Stimulated activated CD8-positive, alpha-beta memory T cell treated with anti-CD3 and anti-CD28 coated beads, Interleukin-7, amount 100 ng/mL, for 1 hour (primary cell): ENCODE measurements at regions not wholly inside any gene's neighbourhood (a gene's known extent, or its start where the extent isn't known, plus 50 kb on each side); places are given as distances from the start of the nearest gene placed in this dataset.

Experiments used
- DNase-seq, 2 donors: peaks; one replicate each; pipeline ENCODE4 v3.0.0-alpha.2; 2020; ENCODE audit warnings: low read depth in 2 of 2

DNA sequence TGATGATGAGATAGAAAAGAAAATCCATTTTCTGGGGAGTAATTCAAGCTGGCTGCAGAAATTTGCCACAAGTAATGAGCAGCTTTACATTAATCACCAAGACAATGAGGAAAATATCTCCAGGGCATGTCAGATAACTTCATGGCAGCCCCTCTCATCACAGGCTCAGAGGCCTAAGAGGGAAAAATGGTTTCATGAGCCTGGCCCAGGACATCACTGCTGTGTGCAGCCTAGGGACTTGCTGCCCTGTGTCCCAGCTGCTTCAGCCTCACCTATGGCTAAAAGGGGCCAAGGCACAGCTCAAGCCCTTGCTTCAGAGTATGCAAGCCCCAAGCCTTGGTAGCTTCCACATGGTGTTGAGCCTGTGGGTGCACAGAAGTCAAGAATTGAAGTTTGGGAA lies 161.7 kb downstream of the OPA1 start:
- DNase-seq = no peak

- no peak for DNase-seq
Observed at GRCh38 chr3:193756536-193756935, 163.5 kb downstream of the OPA1 start.

DNA sequence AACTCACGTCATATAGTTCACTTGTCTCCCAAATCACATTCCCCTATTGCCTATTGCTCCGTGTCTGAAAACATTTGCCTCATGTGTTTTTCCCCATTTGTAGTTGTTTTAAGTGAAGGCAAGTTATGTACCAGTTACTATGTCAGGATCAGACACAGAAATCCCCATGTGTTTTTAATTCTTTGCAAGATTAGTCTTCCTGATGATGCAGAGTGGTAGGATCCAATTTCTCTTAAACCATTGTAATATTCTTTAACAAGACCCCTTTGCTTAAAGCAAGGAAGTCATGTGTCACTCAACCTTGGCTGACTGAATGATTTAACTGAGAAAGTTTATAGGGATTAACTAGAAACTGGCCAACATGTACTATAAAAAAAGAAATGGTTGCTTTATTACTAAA lies 164.4 kb downstream of the OPA1 start:
- no peak for DNase-seq

DNA sequence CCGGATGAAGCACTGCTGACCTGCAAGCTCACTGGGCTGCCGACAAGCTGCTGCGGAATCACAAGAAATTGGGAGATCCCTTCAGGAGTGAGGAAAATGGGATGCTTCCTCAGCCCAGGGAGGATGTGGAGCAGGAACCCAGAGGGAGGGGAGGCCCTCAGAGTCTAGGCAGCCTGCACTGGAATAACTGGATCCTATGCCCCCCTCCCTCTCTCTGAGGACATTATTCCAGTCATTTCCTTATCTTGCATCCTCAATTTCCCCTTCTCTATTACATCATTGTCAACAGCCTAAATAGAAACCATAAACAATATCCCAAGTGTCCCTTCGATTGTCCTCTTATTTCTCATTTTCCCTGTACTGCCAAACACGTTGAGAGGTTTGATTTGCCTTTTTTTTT lies 169.0 kb downstream of the OPA1 start:
- DNase-seq = no peak

DNA sequence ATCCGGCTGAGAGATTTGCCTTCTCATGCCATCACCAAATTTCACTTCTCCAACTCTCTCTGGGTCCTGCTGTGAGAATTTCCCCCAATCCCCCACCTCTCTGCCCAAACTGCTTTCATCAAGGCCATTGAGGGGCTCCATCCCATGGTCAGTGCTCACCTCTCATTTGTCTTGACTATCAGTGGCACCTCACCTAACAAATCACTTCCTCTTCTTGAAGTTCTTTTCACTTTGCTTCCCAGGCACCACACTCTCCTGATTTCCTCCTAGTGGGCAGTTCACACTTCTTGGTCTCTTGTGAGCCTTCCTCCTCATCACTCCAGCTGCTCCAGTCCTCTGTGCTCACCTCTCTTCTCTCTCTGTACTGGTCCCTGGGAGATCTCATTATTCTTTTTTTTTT lies 169.6 kb downstream of the OPA1 start:
- DNase-seq = no peak

- DNase-seq = no peak
Observed at GRCh38 chr3:193764959-193765358, 172.0 kb downstream of the OPA1 start.

- DNase-seq = no peak
Observed at GRCh38 chr3:193767353-193768069, 174.5 kb downstream of the OPA1 start.

GRCh38 chr3:193768070-193768394 lies 175.0 kb downstream of the OPA1 start:
- no peak for DNase-seq

GRCh38 chr3:193769437-193769836 lies 176.4 kb downstream of the OPA1 start:
- DNase-seq = no peak

DNA sequence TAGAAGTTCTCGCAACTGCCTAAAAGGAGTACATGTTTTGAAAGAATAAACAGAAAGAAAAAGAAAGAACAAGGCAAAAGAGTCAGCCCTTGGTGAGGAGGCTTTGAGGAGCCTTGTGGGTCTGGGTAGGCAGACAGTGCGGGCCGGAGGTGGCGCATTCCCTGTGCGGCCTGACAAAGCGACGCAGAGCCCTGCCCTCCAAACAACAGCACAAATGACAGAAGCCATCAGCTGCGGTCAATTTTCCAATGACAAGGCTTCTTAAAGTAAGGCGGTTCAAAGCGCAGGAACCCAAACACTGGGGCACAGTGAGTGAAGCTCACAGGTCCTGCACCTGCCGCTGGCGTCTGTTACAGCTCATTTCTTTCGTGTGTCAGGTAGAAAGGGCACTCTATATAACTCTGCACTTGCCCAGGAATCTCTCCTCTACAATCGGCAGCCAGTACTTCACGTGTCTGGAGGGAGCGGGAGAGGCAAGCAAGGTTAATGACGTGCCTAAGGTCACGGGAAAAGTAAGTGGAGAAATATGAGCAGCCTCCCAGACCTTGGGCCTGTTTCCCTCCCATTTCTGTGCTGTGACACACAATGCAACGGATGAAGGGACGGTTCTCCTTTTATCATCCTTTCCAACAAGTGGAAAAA lies 178.1 kb downstream of the OPA1 start:
- no peak for DNase-seq

DNA sequence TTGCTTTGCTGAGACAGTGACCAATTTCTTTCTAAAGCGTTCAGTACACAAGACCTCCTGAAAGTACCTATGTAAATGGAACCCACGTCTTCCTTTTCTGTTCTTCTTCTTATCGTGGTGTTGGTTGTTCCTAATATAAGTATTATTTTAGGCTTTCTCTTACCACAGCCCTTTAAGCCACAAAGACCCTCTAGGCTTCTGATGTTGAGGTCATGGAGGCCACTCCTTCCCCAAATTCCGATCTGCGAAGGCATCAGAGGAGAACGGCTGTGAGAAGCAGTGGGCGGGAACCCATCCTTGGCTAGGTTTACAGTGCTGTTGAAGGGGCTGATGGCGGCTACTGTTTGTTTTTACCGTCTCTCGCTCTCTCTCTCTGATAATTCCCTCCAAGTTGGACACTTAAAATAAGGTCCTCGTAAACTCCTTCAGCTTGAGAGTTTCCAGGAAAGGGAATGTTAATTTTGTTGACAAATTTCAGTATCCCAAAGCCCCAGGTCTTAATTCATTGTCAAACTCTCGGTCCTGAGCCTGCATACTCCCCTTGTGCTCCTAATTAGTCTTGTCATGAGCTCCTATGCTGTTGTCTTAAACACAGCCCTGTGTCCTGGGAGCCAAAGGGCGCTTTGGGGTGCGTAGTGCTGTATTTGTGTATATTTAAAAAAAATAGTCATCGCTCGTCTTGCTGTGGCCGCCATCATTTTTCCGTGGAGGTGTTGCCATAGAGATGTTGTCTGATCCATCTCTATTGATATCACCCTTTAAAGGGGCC lies 178.8 kb downstream of the OPA1 start:
- no peak for DNase-seq

- DNase-seq = no peak
Observed at GRCh38 chr3:193772422-193772763, 179.4 kb downstream of the OPA1 start.

DNA sequence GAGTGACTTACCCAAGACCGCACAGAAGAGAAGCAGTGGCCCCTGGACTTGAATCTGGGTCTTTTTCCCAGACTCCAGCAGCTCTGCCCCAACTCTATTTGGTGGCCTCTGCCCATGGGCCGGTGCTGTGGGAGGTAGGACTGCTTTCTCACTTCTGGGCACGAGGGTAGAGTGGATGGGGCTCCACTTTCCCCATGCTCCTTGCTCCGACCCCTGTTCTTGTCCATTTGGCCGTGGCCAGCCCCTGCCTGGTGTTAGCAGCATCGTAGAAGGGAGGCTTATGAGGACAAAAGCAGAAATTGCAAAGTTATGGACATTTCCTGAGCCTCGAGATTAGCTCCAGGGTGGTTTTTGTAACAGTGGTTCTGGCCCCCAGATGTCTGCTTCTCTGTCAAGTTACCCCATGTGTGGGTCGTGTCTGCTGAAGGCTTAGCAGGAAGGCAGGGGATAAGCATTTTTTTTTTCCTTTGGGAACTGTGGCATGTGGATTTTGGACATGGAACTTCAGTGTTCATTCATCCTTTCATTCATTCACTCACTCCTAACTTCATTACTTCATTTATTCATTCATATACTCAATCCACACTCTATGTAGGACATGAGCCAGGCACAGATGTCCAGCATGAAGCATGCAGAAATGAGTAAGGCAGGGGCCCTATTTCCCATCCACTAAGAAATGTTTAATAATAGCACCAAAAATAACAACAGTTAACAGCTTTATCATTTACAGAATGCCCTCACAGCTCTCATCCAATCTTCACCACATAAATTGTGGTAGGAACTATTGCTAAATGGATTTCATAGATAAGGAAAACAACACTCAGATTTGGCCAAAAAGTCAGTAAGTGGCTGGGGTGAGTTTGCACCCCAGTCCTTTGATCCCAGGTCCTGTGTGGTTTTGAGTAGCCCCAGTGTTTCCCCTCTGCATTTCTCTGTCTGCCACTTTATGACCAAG lies 180.5 kb downstream of the OPA1 start:
- DNase-seq = no peak

DNA sequence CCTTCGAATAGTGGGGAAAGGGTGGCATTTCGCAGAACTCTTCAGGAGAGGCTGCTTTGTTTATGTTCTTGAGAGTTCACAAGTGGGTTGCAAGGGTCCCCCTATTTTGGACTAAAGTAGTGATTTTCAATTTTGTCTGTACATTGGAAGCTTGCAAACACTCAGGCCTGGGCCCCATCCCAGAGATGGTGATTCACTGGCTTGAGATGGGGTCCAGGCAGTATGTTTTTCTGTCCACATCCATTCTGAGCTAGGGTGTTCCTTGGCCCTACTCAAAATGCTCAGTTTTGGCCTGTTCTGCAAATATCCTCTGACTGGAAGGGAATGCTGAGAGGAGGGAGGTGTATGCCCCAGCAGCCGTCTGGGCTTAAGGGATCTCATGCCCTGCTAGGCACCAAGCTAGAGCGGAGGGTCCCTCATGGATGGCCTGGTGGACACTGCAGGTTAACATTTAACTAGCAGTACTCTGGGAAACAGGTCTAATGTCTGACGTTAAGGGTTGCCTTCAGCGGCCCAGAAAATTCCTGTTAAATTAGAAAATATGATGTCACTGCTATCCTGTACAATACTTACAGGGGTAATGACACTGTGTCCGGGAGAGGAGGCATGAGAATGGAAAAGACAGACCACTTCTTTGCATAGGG lies 181.4 kb downstream of the OPA1 start:
- no peak for DNase-seq

GRCh38 chr3:193774916-193775285 lies 181.9 kb downstream of the OPA1 start:
- no peak for DNase-seq

DNA sequence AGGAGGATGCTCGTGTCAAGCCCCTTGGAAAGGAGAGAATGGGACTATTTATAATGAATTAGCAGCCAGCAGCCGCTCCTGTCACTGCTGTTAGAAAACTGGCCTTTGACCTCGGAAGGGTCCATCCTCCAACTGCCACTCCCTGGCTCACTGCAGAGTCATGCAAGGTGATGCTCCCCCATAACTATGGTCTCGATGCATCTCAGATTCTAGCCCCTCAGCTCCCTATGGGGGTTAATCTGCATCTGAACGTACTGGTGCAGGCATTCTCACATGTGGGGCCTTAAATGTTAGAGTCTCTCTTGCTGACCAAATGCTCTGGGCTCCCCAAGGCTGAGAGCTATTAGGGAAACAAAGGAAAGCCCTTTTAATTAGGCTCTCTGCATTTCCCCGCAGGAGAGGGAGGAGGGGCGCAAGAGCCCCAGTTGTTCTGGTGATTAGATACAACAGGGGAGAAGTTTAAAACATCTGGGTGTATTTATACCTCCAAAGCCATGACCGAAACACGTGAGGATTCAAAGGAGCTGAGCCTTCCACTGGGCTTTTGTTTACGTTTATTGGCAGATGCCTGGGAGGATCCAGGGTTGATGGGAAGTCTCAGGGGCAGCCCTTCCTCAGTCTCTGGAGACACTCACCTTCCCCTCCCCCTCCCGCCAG lies 182.5 kb downstream of the OPA1 start:
- DNase-seq = no peak

GRCh38 chr3:193776626-193777358 lies 183.8 kb downstream of the OPA1 start:
- DNase-seq = no peak

DNA sequence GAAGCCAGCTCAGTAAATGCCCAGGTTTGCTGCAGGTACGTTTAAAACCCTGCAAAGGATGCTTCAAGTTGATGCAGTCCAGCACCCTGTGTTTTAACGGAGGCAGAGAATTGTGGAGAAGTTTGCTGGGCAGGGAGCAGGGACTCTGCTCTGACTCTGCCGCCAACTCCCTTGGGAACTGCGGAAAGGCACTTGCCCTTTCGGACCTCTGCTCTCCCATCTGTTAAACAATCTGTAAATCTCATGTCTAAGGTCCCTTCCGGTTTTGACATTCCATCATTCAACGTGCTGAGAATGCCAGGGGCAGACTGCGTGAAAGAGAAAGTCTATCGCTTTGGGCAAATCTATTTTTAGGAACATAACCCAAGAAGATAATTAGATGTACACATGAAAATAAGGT lies 184.5 kb downstream of the OPA1 start:
- no peak for DNase-seq

- no peak for DNase-seq
Observed at GRCh38 chr3:193778676-193779075, 185.7 kb downstream of the OPA1 start.

- DNase-seq = no peak
Observed at GRCh38 chr3:193779933-193780332, 186.9 kb downstream of the OPA1 start.
